GM12891 (cell line): ENCODE measurements at regions not wholly inside any gene's neighbourhood (a gene's known extent, or its start where the extent isn't known, plus 50 kb on each side); places are given as distances from the start of the nearest gene placed in this dataset.

Source experiments
- DNase-seq: peaks from one replicate; pipeline ENCODE4 v3.0.0; 2011; ENCODE audit warnings: low spot score; ENCODE audit not compliant: insufficient read length
- FAIRE-seq: peaks from 2 replicates; lab custom pipeline; 2011; peaks lifted over from hg19 to GRCh38; lab: Jason Lieb, UNC
- PAX5 ChIP-seq: IDR thresholded peaks from 2 replicates; pipeline ENCODE4 v1.6.1; 2011; ENCODE audit warnings: low read length, moderate library complexity, mild to moderate bottlenecking; ENCODE audit not compliant: insufficient read depth, severe bottlenecking
- POLR2A ChIP-seq: IDR thresholded peaks from 2 replicates; pipeline ENCODE4 v1.6.1; 2011; ENCODE audit warnings: low read depth, low read length, control low read depth
- POLR2AphosphoS5 ChIP-seq: IDR thresholded peaks from 2 replicates; pipeline ENCODE4 v1.6.1; 2011; ENCODE audit warnings: low read depth, low read length, control low read depth
- POU2F2 ChIP-seq: IDR thresholded peaks from 2 replicates; pipeline ENCODE4 v1.6.1; 2011; ENCODE audit warnings: low read depth, mild to moderate bottlenecking, control low read depth, low read length, moderate library complexity
- SPI1 ChIP-seq: IDR thresholded peaks from 2 replicates; pipeline ENCODE4 v1.6.1; 2011; ENCODE audit warnings: low read depth, low read length, control low read depth
- TAF1 ChIP-seq: IDR thresholded peaks from 2 replicates; pipeline ENCODE4 v1.6.1; 2011; ENCODE audit warnings: low read depth, low read length, control low read depth

DNA sequence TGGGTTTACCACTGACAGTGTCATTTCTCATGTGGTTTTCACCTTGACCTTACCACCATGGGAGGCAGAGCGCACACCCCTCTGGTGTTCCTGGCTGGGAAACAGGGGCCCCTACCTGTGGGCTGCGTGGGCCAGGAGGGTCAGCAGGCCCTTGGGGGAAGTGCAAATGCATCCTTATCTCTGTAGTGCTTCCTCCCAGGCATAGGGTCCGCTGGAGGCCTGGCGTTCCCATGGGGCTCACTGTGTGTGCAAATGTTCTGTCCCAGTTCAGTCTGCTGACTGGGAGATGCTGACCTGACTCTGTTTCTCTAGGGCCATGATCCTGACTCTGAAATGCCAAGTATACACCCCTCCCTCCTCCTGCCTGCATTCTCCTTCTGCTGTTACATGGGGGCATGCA, 81.3 kb downstream of the SLC25A47 start:
- TF ChIP-seq SPI1, result no peak
- no peak for TF ChIP-seq TAF1
- no peak for TF ChIP-seq POLR2A
- TF ChIP-seq PAX5, result no peak
- no peak for TF ChIP-seq POU2F2
- TF ChIP-seq POLR2AphosphoS5, result no peak
- no peak for FAIRE-seq
- DNase-seq, result no peak

DNA sequence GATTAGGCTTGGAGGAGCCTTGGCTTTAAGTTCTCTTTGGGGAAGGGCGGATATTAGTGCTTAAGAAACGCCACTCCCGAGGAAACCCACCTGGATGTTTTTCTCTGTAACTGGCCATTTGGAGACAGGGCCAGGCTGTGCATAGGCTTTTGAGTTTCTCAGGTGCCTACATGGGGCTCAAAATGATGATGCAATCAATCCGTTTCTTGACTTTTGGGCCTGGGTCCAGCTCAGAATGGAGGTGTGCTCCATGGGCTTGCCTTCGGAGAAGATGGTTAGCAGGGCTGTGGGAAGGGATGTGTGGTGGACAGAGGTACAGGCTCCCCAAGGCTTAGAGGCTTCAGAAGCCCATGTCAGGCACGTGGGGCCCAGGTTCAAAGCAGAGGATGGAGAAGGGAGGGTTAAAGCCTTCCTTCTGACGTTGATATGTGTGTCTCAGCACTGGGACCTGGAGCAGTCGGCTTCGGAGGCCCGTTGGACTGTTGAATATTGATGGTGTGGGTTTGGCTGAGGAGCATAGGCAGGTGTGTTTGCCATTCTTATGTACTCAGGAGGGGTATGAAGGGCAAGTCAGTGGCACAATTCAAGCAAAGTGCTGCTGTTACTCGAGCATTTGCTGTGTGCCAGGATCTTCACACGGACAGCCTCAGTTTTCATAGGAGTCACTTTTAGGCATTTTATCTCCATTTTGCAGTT, 82.8 kb downstream of the SLC25A47 start:
- TF ChIP-seq POLR2A (no peak), TAF1 (no peak), POLR2AphosphoS5 (no peak), SPI1 (no peak), PAX5 (no peak), POU2F2 (no peak)
- DNase-seq, result no peak

DNA sequence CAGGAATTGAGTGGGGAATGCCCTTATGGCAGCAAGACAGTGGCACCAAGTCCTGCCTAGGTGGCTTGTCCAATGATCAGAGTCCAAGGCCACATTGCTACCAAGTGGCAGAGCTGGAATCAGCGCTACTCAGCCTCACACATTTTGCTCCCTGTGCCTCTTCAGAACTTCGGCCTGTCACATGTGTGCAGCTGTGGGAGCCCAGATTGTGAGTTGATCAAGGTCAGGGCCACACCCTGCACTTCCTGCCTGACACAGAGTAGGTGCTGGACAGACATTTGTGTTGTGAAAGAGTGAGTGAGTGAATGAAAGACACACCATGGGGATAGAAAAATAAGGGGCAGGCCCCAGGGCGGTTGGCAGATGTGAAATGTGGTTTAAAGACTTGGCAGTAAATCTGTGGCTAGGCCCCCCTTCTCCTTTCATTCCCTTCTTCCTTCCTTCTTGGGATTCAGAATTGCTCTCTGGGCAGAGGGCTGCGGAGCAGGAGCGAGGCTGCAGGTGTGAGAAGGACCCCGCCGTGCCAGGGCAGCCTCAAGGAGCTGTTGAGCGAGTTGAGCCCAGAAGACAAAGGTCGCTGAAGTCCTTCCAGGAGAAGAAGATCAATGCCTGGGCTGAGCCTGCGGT, 83.5 kb downstream of the SLC25A47 start:
- TF ChIP-seq SPI1 (no peak), POLR2A (no peak), POLR2AphosphoS5 (no peak), TAF1 (no peak), POU2F2 (no peak), PAX5 (no peak)
- DNase-seq (no peak), FAIRE-seq (no peak)

More for the DNA sequence above, 82.8 kb downstream of the SLC25A47 start:
- FAIRE-seq, result no peak

DNA sequence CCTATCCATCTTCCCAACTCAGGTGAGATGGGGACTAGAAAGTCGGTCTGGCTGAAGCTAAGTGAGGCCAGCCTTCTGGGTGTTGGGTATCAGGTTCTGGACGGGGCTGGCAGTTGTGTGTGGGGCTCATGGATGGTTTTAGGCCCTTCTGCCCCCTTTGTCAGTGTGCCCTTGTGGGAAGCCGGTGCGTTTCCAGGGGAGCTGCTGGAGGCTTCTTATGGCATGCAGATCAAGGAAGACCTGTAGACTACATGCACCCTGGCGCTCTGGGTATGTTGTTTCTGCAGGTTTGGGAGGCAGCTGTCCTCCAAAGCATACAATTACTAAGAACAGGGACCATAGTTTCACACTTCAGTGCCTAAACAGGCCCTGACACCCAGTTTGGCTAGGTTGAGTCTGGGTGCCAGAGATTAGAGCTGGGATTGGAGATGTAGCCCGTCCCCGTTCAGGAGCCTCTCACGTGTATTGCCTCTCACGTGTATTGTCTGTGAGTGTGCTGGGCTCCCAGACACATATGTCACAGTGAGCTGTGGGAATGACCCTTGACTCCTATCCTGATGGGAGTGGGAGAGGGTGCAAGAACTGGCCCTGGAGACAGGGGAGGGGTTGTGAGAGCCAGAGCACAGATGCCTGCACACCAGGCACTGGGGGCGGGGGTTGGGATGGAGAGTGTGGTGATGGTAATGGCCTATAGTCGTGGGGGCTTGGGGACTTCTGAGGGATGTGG, 84.4 kb downstream of the SLC25A47 start:
- TF ChIP-seq POU2F2 (no peak), TAF1 (no peak), POLR2AphosphoS5 (no peak), PAX5 (no peak), SPI1 (no peak), POLR2A (no peak)
- DNase-seq, result no peak
- FAIRE-seq, result no peak

DNA sequence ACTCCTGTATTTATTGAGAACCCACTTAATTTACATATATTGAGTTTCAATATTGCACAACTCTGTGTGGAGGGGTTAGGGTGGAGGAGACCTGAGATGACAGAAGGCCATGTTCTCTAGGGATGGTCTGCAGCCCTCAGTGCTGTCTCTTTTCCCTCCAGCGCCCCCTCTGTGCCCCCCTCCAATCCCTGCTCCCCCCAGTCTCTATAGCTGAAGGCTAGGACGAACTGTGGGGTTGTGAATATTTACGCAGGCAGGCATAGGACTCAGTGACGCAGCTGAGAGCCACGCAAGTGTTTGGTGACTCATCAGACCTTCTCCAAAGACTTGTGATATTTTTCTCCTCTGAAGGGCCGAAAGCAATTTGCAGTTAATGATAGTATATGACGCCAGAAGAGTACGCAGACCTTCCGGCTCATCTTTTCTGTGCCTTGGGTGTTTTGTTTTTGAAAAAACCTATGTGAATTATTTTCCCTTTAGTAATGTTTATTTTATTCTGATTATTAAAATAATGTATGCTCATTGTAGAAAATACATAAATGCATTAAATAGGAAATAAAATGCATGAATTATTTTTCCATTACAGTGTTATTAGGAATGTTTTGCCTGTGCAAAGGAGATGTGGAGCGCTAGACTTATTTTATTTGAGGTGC, 85.3 kb downstream of the SLC25A47 start:
- DNase-seq, result no peak
- TF ChIP-seq POLR2AphosphoS5, result no peak
- no peak for TF ChIP-seq SPI1
- TF ChIP-seq POLR2A, result no peak
- TF ChIP-seq PAX5, result no peak
- no peak for TF ChIP-seq TAF1
- no peak for FAIRE-seq

DNA sequence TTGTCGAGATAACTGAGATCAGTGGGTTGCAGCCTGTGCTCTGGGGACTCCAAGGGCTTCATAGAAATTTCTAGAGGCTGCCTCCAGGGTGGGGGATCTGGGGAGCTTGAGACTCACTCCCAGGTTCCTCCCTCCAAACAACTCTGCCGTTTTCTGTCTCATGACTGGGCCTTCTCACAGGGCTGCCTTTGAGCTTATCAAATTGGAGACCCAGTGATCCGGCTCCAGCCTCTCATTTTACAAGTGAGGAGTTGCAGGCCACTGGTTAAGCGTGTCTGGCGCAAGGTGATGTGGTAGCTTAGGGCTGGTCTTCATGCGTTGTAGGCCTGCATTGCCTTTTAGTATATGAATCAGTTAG, 85.8 kb downstream of the SLC25A47 start:
- DNase-seq, result no peak
- TF ChIP-seq POLR2A (no peak), SPI1 (no peak), PAX5 (no peak), POU2F2 (no peak), POLR2AphosphoS5 (no peak), TAF1 (no peak)
- FAIRE-seq, result no peak

DNA sequence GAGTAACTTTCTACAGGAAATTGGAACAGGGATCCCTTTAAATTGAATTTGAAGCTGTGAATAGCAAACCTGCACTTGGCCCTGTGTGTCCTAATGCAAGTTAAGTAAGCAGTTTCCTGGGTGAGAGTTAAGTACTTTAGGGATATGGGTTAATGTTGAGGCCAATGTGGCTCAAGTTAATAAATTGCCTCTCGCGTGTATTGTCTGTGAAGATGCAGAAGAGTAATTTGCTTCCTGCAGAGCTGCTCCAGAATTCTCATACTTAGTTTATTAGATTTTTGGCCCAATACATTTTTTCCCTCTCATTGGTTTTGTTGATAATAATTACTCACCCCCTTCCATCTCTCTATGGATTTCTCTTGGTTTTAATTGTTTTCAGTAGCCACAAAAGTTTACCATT, 86.5 kb downstream of the SLC25A47 start:
- FAIRE-seq, result no peak
- TF ChIP-seq TAF1 (no peak), POU2F2 (no peak), POLR2A (no peak), SPI1 (no peak), POLR2AphosphoS5 (no peak), PAX5 (no peak)
- DNase-seq, result no peak

DNA sequence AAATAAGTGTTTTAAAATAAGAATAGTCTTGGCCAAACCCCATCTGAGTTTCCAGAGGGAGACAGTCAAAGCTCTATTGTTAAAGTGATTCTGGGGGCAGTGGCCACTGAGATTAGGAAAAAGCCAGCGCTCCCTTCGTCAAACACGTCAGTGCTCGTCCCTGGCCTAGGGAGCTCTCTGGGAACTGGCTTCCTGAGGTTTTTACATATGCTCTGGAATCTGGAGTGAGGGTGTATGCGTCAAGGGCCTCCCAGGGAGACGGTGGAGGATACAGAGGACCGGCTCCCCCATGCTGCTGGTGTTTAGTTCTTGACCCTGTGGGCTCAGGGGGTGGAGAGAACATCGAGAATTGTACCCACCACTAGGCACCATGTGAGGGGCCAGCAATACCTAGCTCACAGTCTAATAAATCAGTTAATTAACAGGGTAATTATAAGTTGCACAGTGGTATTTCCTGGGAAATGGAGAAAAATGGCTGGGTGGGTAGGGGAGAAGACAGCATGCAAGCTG, 87.0 kb downstream of the SLC25A47 start:
- FAIRE-seq, result no peak
- TF ChIP-seq POU2F2 (no peak), PAX5 (no peak), POLR2AphosphoS5 (no peak), TAF1 (no peak), SPI1 (no peak), POLR2A (no peak)
- DNase-seq, result no peak

DNA sequence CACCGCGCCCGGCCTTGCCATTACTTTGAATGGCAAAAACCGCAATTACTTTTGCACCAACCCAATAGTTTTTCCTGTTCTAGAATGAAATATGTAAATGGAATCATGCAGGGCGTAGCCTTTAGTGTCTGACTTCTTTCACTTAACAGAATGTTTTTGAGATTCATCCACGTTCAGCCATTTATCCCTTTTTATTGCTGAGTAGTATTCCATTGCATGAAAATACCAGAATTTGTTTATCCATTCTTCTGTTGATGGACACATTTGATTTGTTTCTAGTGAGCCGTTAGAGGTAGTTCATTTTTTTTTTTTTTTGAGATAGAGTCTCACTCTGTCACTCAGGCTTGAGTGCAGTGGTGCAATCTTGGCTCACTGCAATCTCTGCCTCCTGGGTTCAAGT, 90.6 kb downstream of the SLC25A47 start:
- no peak for FAIRE-seq
- TF ChIP-seq POLR2AphosphoS5 (no peak), PAX5 (no peak), SPI1 (no peak), POLR2A (no peak), TAF1 (no peak), POU2F2 (no peak)
- DNase-seq, result no peak
